ENCODE measurements at regions not wholly inside any gene's neighbourhood (a gene's known extent, or its start where the extent isn't known, plus 50 kb on each side); places are given as distances from the start of the nearest gene placed in this dataset.

- Histone ChIP-seq H3K4me3 (ENCODE audit: low read depth, low read length) (no peak overlapping the region), H3K27ac (ENCODE audit: extremely low read depth, low read depth, low read length) (no peak overlapping the region), H3K9me3 (ENCODE audit: control insufficient read depth, insufficient read depth, low read depth, low read length) (no peaks in the 10 kb centered on the region), H3K36me3 (ENCODE audit: control insufficient read depth in 2 of 2, insufficient read depth in 1 of 2, low read length in 2 of 2) (no peaks in the 10 kb centered on the region), H3K4me1 (ENCODE audit: control insufficient read depth, insufficient read depth, low read length) (no peaks in the 10 kb centered on the region)
- peak; percentile 51; the same call in 1 of the 2 replicates for TF ChIP-seq ZNF513 (tag by site-specific recombination; IDR thresholded peaks at IDR 0.05)
- TF ChIP-seq ZNF341 (tag by site-specific recombination; IDR thresholded peaks at IDR 0.05; ENCODE audit: low read depth): no peak
- ChIA-PET CTCF (interaction anchor here (1.6 kb wide), 1 partner anchor 122 kb away, joined by 3 read pairs; no protein-coding TSS in a partner anchor), POLR2A (no interaction called here)
These were observed 199.4 kb upstream of the ID2 start for GRCh38 chr2:8482432-8482831.

DNA sequence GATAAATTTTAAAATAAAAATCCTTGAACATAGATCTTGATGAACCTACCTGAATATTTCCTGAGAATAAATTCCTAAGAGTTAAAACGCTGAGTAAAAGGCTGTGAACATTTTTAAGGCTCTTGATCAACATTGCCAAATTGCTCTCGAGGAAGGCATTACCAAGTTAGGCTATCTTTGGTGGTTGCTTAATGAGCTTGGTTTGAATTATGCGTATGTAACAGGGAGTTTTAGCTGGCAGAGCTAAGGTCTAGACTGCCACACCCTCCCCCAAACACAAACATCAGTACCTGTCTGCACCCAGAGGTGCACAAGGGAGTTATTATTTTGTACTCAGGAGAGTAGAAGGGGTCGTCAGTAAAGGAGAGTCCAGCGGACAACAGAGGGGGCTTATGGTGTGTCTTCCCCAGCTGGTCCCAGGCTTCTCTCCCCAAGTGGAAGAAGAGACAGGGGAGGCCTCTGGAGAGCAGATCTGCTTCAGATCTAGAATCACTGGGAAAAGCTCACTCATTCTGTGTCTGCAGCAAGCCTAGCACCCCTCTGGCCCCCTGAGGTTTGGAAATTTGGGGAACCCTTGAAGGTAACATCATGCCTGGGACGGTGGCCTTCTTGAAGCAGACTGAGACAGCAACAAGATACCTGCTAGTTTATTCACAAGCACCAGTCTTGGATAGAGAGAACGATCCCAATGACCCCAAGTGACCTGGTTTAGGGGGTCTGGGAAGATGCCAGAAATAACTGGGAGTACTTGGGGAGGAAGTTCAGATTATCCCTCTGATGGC, 197.2 kb upstream of the ID2 start:
- Histone ChIP-seq H3K27ac (ENCODE audit: extremely low read depth, low read depth, low read length) (no peak overlapping the region), H3K4me3 (ENCODE audit: low read depth, low read length) (no peak overlapping the region), H3K9me3 (ENCODE audit: control insufficient read depth, insufficient read depth, low read depth, low read length) (no peaks in the 10 kb centered on the region), H3K4me1 (ENCODE audit: control insufficient read depth, insufficient read depth, low read length) (no peaks in the 10 kb centered on the region), H3K36me3 (ENCODE audit: control insufficient read depth in 2 of 2, insufficient read depth in 1 of 2, low read length in 2 of 2) (no peaks in the 10 kb centered on the region)
- TF ChIP-seq SP3 (tag by site-specific recombination; IDR thresholded peaks at IDR 0.05): no peak
- TF ChIP-seq ZNF214 (tag by site-specific recombination; IDR thresholded peaks at IDR 0.05; ENCODE audit: borderline replicate concordance): peak; percentile 76; the same call in 1 of the 2 replicates
- ChIA-PET CTCF (no interaction called here), POLR2A (no interaction called here)

DNA sequence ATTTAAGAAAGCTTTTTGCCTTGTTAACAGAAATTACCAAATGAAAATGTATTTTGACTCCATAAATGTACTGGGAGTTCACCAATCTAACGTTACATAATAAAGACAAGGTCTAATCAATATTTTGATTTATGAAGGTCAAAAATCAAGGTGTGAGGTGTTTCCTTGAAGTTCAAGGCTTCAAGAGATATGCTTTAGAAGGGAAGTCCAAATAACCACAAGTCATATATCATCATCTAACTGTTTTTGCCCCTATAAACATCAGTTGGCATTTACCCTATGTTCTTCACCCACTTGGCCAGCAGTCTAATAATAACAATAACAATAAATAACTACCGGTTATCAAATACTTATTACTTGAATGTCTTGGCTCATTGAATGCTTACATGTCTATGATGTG, 196.1 kb upstream of the ID2 start:
- Histone ChIP-seq H3K27ac (ENCODE audit: extremely low read depth, low read depth, low read length) (no peak overlapping the region), H3K36me3 (ENCODE audit: control insufficient read depth in 2 of 2, insufficient read depth in 1 of 2, low read length in 2 of 2) (no peaks in the 10 kb centered on the region), H3K9me3 (ENCODE audit: control insufficient read depth, insufficient read depth, low read depth, low read length) (no peaks in the 10 kb centered on the region), H3K4me1 (ENCODE audit: control insufficient read depth, insufficient read depth, low read length) (no peaks in the 10 kb centered on the region), H3K4me3 (ENCODE audit: low read depth, low read length) (no peak overlapping the region)
- ChIA-PET POLR2A (no interaction called here), CTCF (interaction anchor here (0.6 kb wide), 1 partner anchor 125 kb away, joined by 3 read pairs; no protein-coding TSS in a partner anchor)
- TF ChIP-seq ZIC2 (tag by site-specific recombination; IDR thresholded peaks at IDR 0.05) (no peak), ZNF514 (tag by site-specific recombination; IDR thresholded peaks at IDR 0.05) (no peak), ZNF623 (tag by site-specific recombination; IDR thresholded peaks at IDR 0.05) (no peak), ZNF23 (tag by site-specific recombination; IDR thresholded peaks at IDR 0.05; ENCODE audit: borderline replicate concordance) (no peak), ZNF48 (tag by site-specific recombination; IDR thresholded peaks at IDR 0.05) (no peak), ZBTB48 (tag by site-specific recombination; IDR thresholded peaks at IDR 0.05) (no peak), ZFP69B (tag by site-specific recombination; IDR thresholded peaks at IDR 0.05) (no peak), ZNF202 (tag by site-specific recombination; IDR thresholded peaks at IDR 0.05; ENCODE audit: borderline replicate concordance) (no peak), ZNF561 (tag by site-specific recombination; IDR thresholded peaks at IDR 0.05; ENCODE audit: borderline replicate concordance) (no peak), KLF16 (tag by site-specific recombination; IDR thresholded peaks at IDR 0.05) (no peak), PBX3 (CRISPR knock-in tag; IDR thresholded peaks at IDR 0.05) (no peak), TSHZ1 (tag by site-specific recombination; IDR thresholded peaks at IDR 0.05; ENCODE audit: borderline replicate concordance) (no peak), ZXDB (tag by site-specific recombination; IDR thresholded peaks at IDR 0.05) (no peak), ZBTB17 (tag by site-specific recombination; IDR thresholded peaks at IDR 0.05) (no peak)
